ENCODE measurements at regions not wholly inside any gene's neighbourhood (a gene's known extent, or its start where the extent isn't known, plus 50 kb on each side); places are given as distances from the start of the nearest gene placed in this dataset.

- no peaks in the 10 kb centered on the region for H3K27me3 ChIP-seq (ENCODE audit: control insufficient read depth, insufficient read depth, low read length)
- no peaks in the 10 kb centered on the region for H3K36me3 ChIP-seq (ENCODE audit: control insufficient read depth, insufficient read depth, low read length)
- DNase-seq, result no peak
- H3K27ac ChIP-seq (ENCODE audit: low read length), result no peak overlapping the region
- H3K4me3 ChIP-seq (ENCODE audit: low read length), result no peak overlapping the region
- H3K4me1 ChIP-seq (ENCODE audit: control insufficient read depth, insufficient read depth, low read length), result no peaks in the 10 kb centered on the region
- WGBS (ENCODE audit: insufficient coverage), result no CpG with 5 or more reads among the region's 1 CpG
- peaks cover 3% of the 10 kb centered on the region for H3K9me3 ChIP-seq (replicated peaks; ENCODE audit: control insufficient read depth, low read depth, low read length)
Measured at GRCh38 chr3:41126961-41127360, 72.3 kb upstream of the CTNNB1 start.

- Histone ChIP-seq H3K27ac (ENCODE audit: low read length) (no peak overlapping the region), H3K4me3 (ENCODE audit: low read length) (no peak overlapping the region), H3K4me1 (ENCODE audit: control insufficient read depth, insufficient read depth, low read length) (no peaks in the 10 kb centered on the region), H3K36me3 (ENCODE audit: control insufficient read depth, insufficient read depth, low read length) (no peaks in the 10 kb centered on the region), H3K9me3 (replicated peaks; ENCODE audit: control insufficient read depth, low read depth, low read length) (peaks cover 3% of the 10 kb centered on the region), H3K27me3 (ENCODE audit: control insufficient read depth, insufficient read depth, low read length) (no peaks in the 10 kb centered on the region)
- DNase-seq, result no peak
- WGBS (ENCODE audit: insufficient coverage), result 79% methylated on average over 2 of the region's 2 CpGs
Measured at GRCh38 chr3:41127414-41127813, 71.9 kb upstream of the CTNNB1 start.

GRCh38 chr3:41129731-41130130, 69.6 kb upstream of the CTNNB1 start:
- Histone ChIP-seq H3K4me1 (ENCODE audit: control insufficient read depth, insufficient read depth, low read length) (no peaks in the 10 kb centered on the region), H3K27ac (ENCODE audit: low read length) (no peak overlapping the region), H3K36me3 (ENCODE audit: control insufficient read depth, insufficient read depth, low read length) (no peaks in the 10 kb centered on the region), H3K9me3 (replicated peaks; ENCODE audit: control insufficient read depth, low read depth, low read length) (peaks cover 3% of the 10 kb centered on the region), H3K27me3 (ENCODE audit: control insufficient read depth, insufficient read depth, low read length) (no peaks in the 10 kb centered on the region), H3K4me3 (ENCODE audit: low read length) (no peak overlapping the region)
- DNase-seq, result no peak
- WGBS (ENCODE audit: insufficient coverage), result no CpG with 5 or more reads among the region's 1 CpG

- DNase-seq, result no peak
- Histone ChIP-seq H3K36me3 (ENCODE audit: control insufficient read depth, insufficient read depth, low read length) (no peaks in the 10 kb centered on the region), H3K27me3 (ENCODE audit: control insufficient read depth, insufficient read depth, low read length) (no peaks in the 10 kb centered on the region), H3K27ac (ENCODE audit: low read length) (no peak overlapping the region), H3K4me3 (ENCODE audit: low read length) (no peak overlapping the region), H3K9me3 (replicated peaks; ENCODE audit: control insufficient read depth, low read depth, low read length) (peaks cover 3% of the 10 kb centered on the region), H3K4me1 (ENCODE audit: control insufficient read depth, insufficient read depth, low read length) (no peaks in the 10 kb centered on the region)
- WGBS (ENCODE audit: insufficient coverage), result 38% methylated on average over 1 of the region's 3 CpGs
Measured at GRCh38 chr3:41131224-41131623, 68.1 kb upstream of the CTNNB1 start.

GRCh38 chr3:41137686-41138111, 61.6 kb upstream of the CTNNB1 start:
- Histone ChIP-seq H3K9me3 (replicated peaks; ENCODE audit: control insufficient read depth, low read depth, low read length) (no peaks in the 10 kb centered on the region), H3K27me3 (ENCODE audit: control insufficient read depth, insufficient read depth, low read length) (no peaks in the 10 kb centered on the region), H3K4me1 (ENCODE audit: control insufficient read depth, insufficient read depth, low read length) (no peaks in the 10 kb centered on the region), H3K27ac (ENCODE audit: low read length) (no peak overlapping the region), H3K4me3 (ENCODE audit: low read length) (no peak overlapping the region), H3K36me3 (ENCODE audit: control insufficient read depth, insufficient read depth, low read length) (no peaks in the 10 kb centered on the region)
- peak; percentile 15 for DNase-seq
- 50% methylated on average over 1 of the region's 1 CpG for WGBS (ENCODE audit: insufficient coverage)

GRCh38 chr3:41138146-41138545, 61.2 kb upstream of the CTNNB1 start:
- no peak overlapping the region for H3K4me3 ChIP-seq (ENCODE audit: low read length)
- H3K4me1 ChIP-seq (ENCODE audit: control insufficient read depth, insufficient read depth, low read length), result no peaks in the 10 kb centered on the region
- WGBS (ENCODE audit: insufficient coverage), result 100% methylated on average over 1 of the region's 3 CpGs
- no peaks in the 10 kb centered on the region for H3K36me3 ChIP-seq (ENCODE audit: control insufficient read depth, insufficient read depth, low read length)
- no peak for DNase-seq
- H3K27me3 ChIP-seq (ENCODE audit: control insufficient read depth, insufficient read depth, low read length), result no peaks in the 10 kb centered on the region
- no peak overlapping the region for H3K27ac ChIP-seq (ENCODE audit: low read length)
- no peaks in the 10 kb centered on the region for H3K9me3 ChIP-seq (replicated peaks; ENCODE audit: control insufficient read depth, low read depth, low read length)

GRCh38 chr3:41138601-41139000, 60.7 kb upstream of the CTNNB1 start:
- WGBS (ENCODE audit: insufficient coverage), result 60% methylated on average over 2 of the region's 3 CpGs
- Histone ChIP-seq H3K36me3 (ENCODE audit: control insufficient read depth, insufficient read depth, low read length) (no peaks in the 10 kb centered on the region), H3K27ac (ENCODE audit: low read length) (no peak overlapping the region), H3K4me3 (ENCODE audit: low read length) (no peak overlapping the region), H3K27me3 (ENCODE audit: control insufficient read depth, insufficient read depth, low read length) (no peaks in the 10 kb centered on the region), H3K9me3 (replicated peaks; ENCODE audit: control insufficient read depth, low read depth, low read length) (no peaks in the 10 kb centered on the region), H3K4me1 (ENCODE audit: control insufficient read depth, insufficient read depth, low read length) (no peaks in the 10 kb centered on the region)
- no peak for DNase-seq

GRCh38 chr3:41140242-41140641, 59.1 kb upstream of the CTNNB1 start:
- Histone ChIP-seq H3K9me3 (replicated peaks; ENCODE audit: control insufficient read depth, low read depth, low read length) (no peaks in the 10 kb centered on the region), H3K27me3 (ENCODE audit: control insufficient read depth, insufficient read depth, low read length) (no peaks in the 10 kb centered on the region), H3K4me1 (ENCODE audit: control insufficient read depth, insufficient read depth, low read length) (no peaks in the 10 kb centered on the region), H3K36me3 (ENCODE audit: control insufficient read depth, insufficient read depth, low read length) (no peaks in the 10 kb centered on the region), H3K27ac (ENCODE audit: low read length) (no peak overlapping the region), H3K4me3 (ENCODE audit: low read length) (no peak overlapping the region)
- 43% methylated on average over 3 of the region's 3 CpGs for WGBS (ENCODE audit: insufficient coverage)
- no peak for DNase-seq

GRCh38 chr3:41141433-41142167, 57.7 kb upstream of the CTNNB1 start:
- H3K4me1 ChIP-seq (ENCODE audit: control insufficient read depth, insufficient read depth, low read length), result no peaks in the 10 kb centered on the region
- no peaks in the 10 kb centered on the region for H3K27me3 ChIP-seq (ENCODE audit: control insufficient read depth, insufficient read depth, low read length)
- H3K36me3 ChIP-seq (ENCODE audit: control insufficient read depth, insufficient read depth, low read length), result no peaks in the 10 kb centered on the region
- 69% methylated on average over 5 of the region's 7 CpGs for WGBS (ENCODE audit: insufficient coverage)
- peaks cover 4% of the 10 kb centered on the region for H3K9me3 ChIP-seq (replicated peaks; ENCODE audit: control insufficient read depth, low read depth, low read length)
- no peak overlapping the region for H3K27ac ChIP-seq (ENCODE audit: low read length)
- DNase-seq, result peak; percentile 27
- H3K4me3 ChIP-seq (ENCODE audit: low read length), result no peak overlapping the region

GRCh38 chr3:41143421-41144031, 55.8 kb upstream of the CTNNB1 start:
- DNase-seq, result no peak
- H3K27ac ChIP-seq (ENCODE audit: low read length), result no peak overlapping the region
- no peaks in the 10 kb centered on the region for H3K27me3 ChIP-seq (ENCODE audit: control insufficient read depth, insufficient read depth, low read length)
- no peaks in the 10 kb centered on the region for H3K36me3 ChIP-seq (ENCODE audit: control insufficient read depth, insufficient read depth, low read length)
- no peaks in the 10 kb centered on the region for H3K4me1 ChIP-seq (ENCODE audit: control insufficient read depth, insufficient read depth, low read length)
- H3K4me3 ChIP-seq (ENCODE audit: low read length), result no peak overlapping the region
- H3K9me3 ChIP-seq (replicated peaks; ENCODE audit: control insufficient read depth, low read depth, low read length), result peaks cover 4% of the 10 kb centered on the region
- no CpG with 5 or more reads among the region's 3 CpGs for WGBS (ENCODE audit: insufficient coverage)

Data from muscle of leg (tissue), 3 donors.